SK-N-SH (cell line): ENCODE measurements at regions not wholly inside any gene's neighbourhood (a gene's known extent, or its start where the extent isn't known, plus 50 kb on each side); places are given as distances from the start of the nearest gene placed in this dataset.

Experiments used
- CTCF ChIA-PET: fragments of 300-600, 350-600 bp; formaldehyde crosslinking; extraction: SDS; loops from one replicate; lab custom pipeline; 2021; lab: Yijun Ruan, JAX
- POLR2A ChIA-PET: fragments of 350-600 bp; sonication (Branson Sonifier 250); formaldehyde crosslinking; extraction: SDS; loops from one replicate; lab custom pipeline; 2020; ENCODE audit warnings: antibody characterized with exemption, inconsistent platforms; lab: Yijun Ruan, JAX
- DNase-seq: peaks from one replicate; pipeline ENCODE4 v3.0.0; 2012
- H2AFZ ChIP-seq: fragments of 200-600 bp; sonication (generic); 2 replicates; pipeline ENCODE4 v1.8.1; 2016; ENCODE audit warnings: antibody characterized with exemption, mild to moderate bottlenecking, low read depth
- H3F3A ChIP-seq: fragments of 200-600 bp; sonication (generic); replicated peaks from 2 replicates; pipeline ENCODE3; 2016; ENCODE audit warnings: antibody characterized with exemption, mild to moderate bottlenecking; ENCODE audit not compliant: insufficient read depth
- H3K27ac ChIP-seq, 2 experiments: fragments of 200-500 bp in 1 of 2; fragments of 200-600 bp in 1 of 2; sonication (Bioruptor generic) in 1 of 2; sonication (generic), shearing (Covaris generic) in 1 of 2; 2 replicates each; pipeline versions ENCODE4 v1.5.1 to v1.6.1; 2014 to 2016; ENCODE audit warnings: low read depth in 2 of 2, inconsistent platforms in 1 of 2, low read length in 1 of 2, mild to moderate bottlenecking in 1 of 2, mixed read lengths in 1 of 2
- H3K27me3 ChIP-seq: fragments of 200-600 bp; sonication (generic), shearing (Covaris generic); 2 replicates; pipeline ENCODE4 v1.6.1; 2016; ENCODE audit warnings: mixed run types; ENCODE audit not compliant: insufficient read depth
- H3K36me3 ChIP-seq, 2 experiments: fragments of 200-500 bp in 1 of 2; fragments of 200-600 bp in 1 of 2; sonication (Bioruptor generic) in 1 of 2; sonication (generic) in 1 of 2; replicated peaks in 1 of 2; 2 replicates each; pipeline versions ENCODE3 to v1.5.1; 2014 to 2016; ENCODE audit warnings: low read length in 1 of 2, mild to moderate bottlenecking in 1 of 2; ENCODE audit not compliant: insufficient read depth in 2 of 2, control insufficient read depth in 1 of 2
- H3K4me1 ChIP-seq, 2 experiments: fragments of 200-500 bp in 1 of 2; fragments of 200-600 bp in 1 of 2; sonication (Bioruptor generic) in 1 of 2; sonication (generic), shearing (Covaris generic) in 1 of 2; 2 replicates each; pipeline versions ENCODE4 v1.5.1 to v1.6.1; 2014 to 2016; ENCODE audit warnings: low read depth in 1 of 2, low read length in 1 of 2, mixed run types in 1 of 2; ENCODE audit not compliant: insufficient read depth in 2 of 2, control insufficient read depth in 1 of 2
- H3K4me2 ChIP-seq: fragments of 200-600 bp; sonication (generic), shearing (Covaris generic); 2 replicates; pipeline ENCODE4 v1.6.1; 2017; ENCODE audit warnings: mixed run types
- H3K4me3 ChIP-seq, 2 experiments: fragments of 200-500 bp in 1 of 2; fragments of 200-600 bp in 1 of 2; sonication (Bioruptor generic) in 1 of 2; sonication (generic), shearing (Covaris generic) in 1 of 2; 2 replicates each; pipeline versions ENCODE4 v1.5.1 to v1.8.1; 2014 to 2016; ENCODE audit warnings: low read depth in 2 of 2, inconsistent platforms in 1 of 2, low read length in 1 of 2, mild to moderate bottlenecking in 1 of 2, mixed read lengths in 1 of 2, moderate library complexity in 1 of 2
- H3K79me2 ChIP-seq: fragments of 200-600 bp; sonication (generic); 2 replicates; pipeline ENCODE4 v1.8.1; 2017; ENCODE audit warnings: mild to moderate bottlenecking; ENCODE audit not compliant: insufficient read depth
- H3K9ac ChIP-seq: fragments of 200-600 bp; sonication (generic); 2 replicates; pipeline ENCODE4 v1.6.1; 2017; ENCODE audit warnings: mixed run types
- H3K9me2 ChIP-seq: fragments of 200-600 bp; sonication (generic); 2 replicates; pipeline ENCODE4 v1.6.1; 2017; ENCODE audit warnings: mixed run types
- H3K9me3 ChIP-seq: fragments of 200-600 bp; sonication (generic); 2 replicates; pipeline ENCODE4 v1.6.1; 2017; ENCODE audit warnings: mixed run types, mild to moderate bottlenecking, moderate library complexity
- H4K20me1 ChIP-seq: fragments of 200-600 bp; sonication (generic); 2 replicates; pipeline ENCODE4 v1.6.1; 2017; ENCODE audit warnings: mild to moderate bottlenecking, mixed run types; ENCODE audit not compliant: insufficient read depth
- EP300 ChIP-seq, 2 experiments: IDR thresholded peaks; 2 replicates each; pipeline versions ENCODE4 v1.4.0 to v1.6.1; 2012; ENCODE audit warnings: borderline replicate concordance in 1 of 2, low read depth in 1 of 2, low read length in 1 of 2
- EZH2phosphoT487 ChIP-seq: fragments of 200-600 bp; sonication (generic); IDR thresholded peaks from 2 replicates; pipeline ENCODE4 v1.6.1; 2017; ENCODE audit warnings: low read depth, mixed run types, mild to moderate bottlenecking, antibody characterized with exemption, moderate library complexity, borderline replicate concordance
- FOSL2 ChIP-seq: IDR thresholded peaks from 2 replicates; pipeline ENCODE4 v1.4.0; 2012; ENCODE audit warnings: low read depth, mild to moderate bottlenecking, moderate library complexity, borderline replicate concordance
- FOXM1 ChIP-seq: IDR thresholded peaks from 2 replicates; pipeline ENCODE4 v1.4.0; 2012; ENCODE audit warnings: low read depth, mild to moderate bottlenecking
- GABPA ChIP-seq: IDR thresholded peaks from 2 replicates; pipeline ENCODE4 v1.4.0; 2012; ENCODE audit warnings: low read depth, mild to moderate bottlenecking
- GATA2 ChIP-seq: sonication (generic); formaldehyde crosslinking; IDR thresholded peaks from 2 replicates; pipeline ENCODE4 v1.5.0; 2020; ENCODE audit warnings: mild to moderate bottlenecking, missing genetic modification reagents
- JUND ChIP-seq: IDR thresholded peaks from 2 replicates; pipeline ENCODE4 v1.4.0; 2012
- MXI1 ChIP-seq: IDR thresholded peaks from 2 replicates; pipeline ENCODE4 v1.6.1; 2012; ENCODE audit warnings: mild to moderate bottlenecking, low read depth, low read length, improper control_type of control experiment
- NFIC ChIP-seq: IDR thresholded peaks from 2 replicates; pipeline ENCODE4 v1.4.0; 2012; ENCODE audit warnings: borderline replicate concordance
- NRF1 ChIP-seq: IDR thresholded peaks from 2 replicates; pipeline ENCODE4 v1.6.1; 2012; ENCODE audit warnings: low read depth, mild to moderate bottlenecking, low read length
- RAD21 ChIP-seq: IDR thresholded peaks from 2 replicates; pipeline ENCODE4 v1.6.1; 2012; ENCODE audit warnings: mild to moderate bottlenecking, low read length
- RCOR1 ChIP-seq: fragments of 150-350 bp; IDR thresholded peaks from 2 replicates; pipeline ENCODE4 v1.6.1; 2017; ENCODE audit warnings: antibody characterized with exemption, low read length
- RXRA ChIP-seq: IDR thresholded peaks from 2 replicates; pipeline ENCODE4 v1.4.0; 2012; ENCODE audit warnings: low read depth, mild to moderate bottlenecking, borderline replicate concordance
- TCF12 ChIP-seq: IDR thresholded peaks from 2 replicates; pipeline ENCODE4 v1.4.0; 2012
- TEAD4 ChIP-seq: IDR thresholded peaks from 2 replicates; pipeline ENCODE4 v1.4.0; 2012; ENCODE audit warnings: mild to moderate bottlenecking, borderline replicate concordance; ENCODE audit not compliant: insufficient read depth
- YY1 ChIP-seq: IDR thresholded peaks from 2 replicates; pipeline ENCODE4 v1.4.0; 2012; ENCODE audit warnings: low read depth, mild to moderate bottlenecking
- WGBS: methylation state at CpG from one replicate; pipeline ENCODE4 v1.1.6; 2017; ENCODE audit warnings: low lambda C conversion rate; 5-methylcytosine and 5-hydroxymethylcytosine counted together
- TF ChIP-seq, protein P1 (sequence below): IDR thresholded peaks from 2 replicates; pipeline ENCODE4 v1.4.0; 2012; ENCODE audit warnings: low read depth, borderline replicate concordance
- TF ChIP-seq, protein P2 (sequence below): fragments of 150-350 bp; IDR thresholded peaks from 2 replicates; pipeline ENCODE4 v1.6.1; 2016; ENCODE audit warnings: mild to moderate bottlenecking, low read depth, low read length
- TF ChIP-seq, protein P3 (sequence below): IDR thresholded peaks from 2 replicates; pipeline ENCODE4; 2012
- TF ChIP-seq, protein P4 (sequence below): IDR thresholded peaks from 2 replicates; pipeline ENCODE4 v1.4.0; 2012; ENCODE audit warnings: low read depth

DNA sequence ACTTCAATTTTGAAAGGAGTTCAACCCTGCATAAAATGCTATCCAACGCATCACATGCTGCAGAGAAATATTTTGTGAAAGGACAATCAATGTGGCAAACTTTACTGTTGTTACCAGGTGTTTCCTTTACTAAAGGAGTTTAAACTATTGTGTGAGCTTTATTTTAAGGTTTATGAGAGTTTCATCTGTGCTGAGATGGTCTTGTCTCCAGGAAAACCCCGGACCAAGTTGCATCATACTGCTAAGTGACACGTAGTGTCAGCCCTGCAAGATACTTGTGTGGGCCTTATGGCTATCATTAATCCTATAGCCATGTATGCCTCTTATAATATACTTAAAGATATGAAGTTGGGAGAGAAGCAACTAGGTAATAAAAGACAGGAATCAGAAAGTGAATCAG is 94.5 kb upstream of the EPHA6 start:
- ChIA-PET POLR2A (no interaction called here), CTCF (no interaction called here)
- H4K20me1 ChIP-seq, result no peaks in the 10 kb centered on the region
- TF ChIP-seq, protein P1, sequence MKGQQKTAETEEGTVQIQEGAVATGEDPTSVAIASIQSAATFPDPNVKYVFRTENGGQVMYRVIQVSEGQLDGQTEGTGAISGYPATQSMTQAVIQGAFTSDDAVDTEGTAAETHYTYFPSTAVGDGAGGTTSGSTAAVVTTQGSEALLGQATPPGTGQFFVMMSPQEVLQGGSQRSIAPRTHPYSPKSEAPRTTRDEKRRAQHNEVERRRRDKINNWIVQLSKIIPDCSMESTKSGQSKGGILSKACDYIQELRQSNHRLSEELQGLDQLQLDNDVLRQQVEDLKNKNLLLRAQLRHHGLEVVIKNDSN, result no peak
- no peak overlapping the region for H3K4me2 ChIP-seq
- H2AFZ ChIP-seq, result no peak overlapping the region
- no peak overlapping the region for H3K27ac ChIP-seq
- no peaks in the 10 kb centered on the region for H3K9me2 ChIP-seq
- no peaks in the 10 kb centered on the region for H3K4me1 ChIP-seq
- H3F3A ChIP-seq, result no peaks in the 10 kb centered on the region
- no peaks in the 10 kb centered on the region for H3K79me2 ChIP-seq
- H3K4me3 ChIP-seq, result no peak overlapping the region
- WGBS, result 6% methylated on average over 3 of the region's 3 CpGs
- no peaks in the 10 kb centered on the region for H3K9me3 ChIP-seq
- no peaks in the 10 kb centered on the region for H3K27me3 ChIP-seq
- no peak for DNase-seq
- H3K9ac ChIP-seq, result no peak overlapping the region
- H3K36me3 ChIP-seq, result no peaks in the 10 kb centered on the region

DNA sequence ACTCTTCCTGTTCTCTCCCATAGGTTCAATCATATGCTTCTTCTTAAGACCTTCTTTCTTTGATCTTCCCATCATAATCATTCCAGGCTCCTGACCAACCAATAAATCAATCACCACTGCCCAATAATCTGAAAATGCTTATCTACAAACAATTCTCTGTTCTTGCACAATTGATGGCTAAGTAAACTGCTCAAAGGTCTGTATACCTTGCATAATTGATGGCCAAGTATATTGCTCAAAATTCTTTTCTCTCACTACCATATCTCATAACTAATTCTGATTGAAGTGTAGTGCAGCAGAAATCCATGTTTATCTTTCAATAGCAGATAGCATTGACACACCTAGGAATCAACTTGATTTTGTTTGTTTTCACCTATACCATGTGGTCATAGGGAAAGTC is 83.4 kb upstream of the EPHA6 start:
- H3K36me3 ChIP-seq, result no peaks in the 10 kb centered on the region
- H3K79me2 ChIP-seq, result no peaks in the 10 kb centered on the region
- no peak overlapping the region for H3K9ac ChIP-seq
- no peaks in the 10 kb centered on the region for H3K4me1 ChIP-seq
- DNase-seq, result no peak
- H4K20me1 ChIP-seq, result no peaks in the 10 kb centered on the region
- H3K4me3 ChIP-seq, result no peak overlapping the region
- POLR2A ChIA-PET, result no interaction called here
- H3K9me2 ChIP-seq, result no peaks in the 10 kb centered on the region
- no peak overlapping the region for H3K27ac ChIP-seq
- H2AFZ ChIP-seq, result no peak overlapping the region
- H3K4me2 ChIP-seq, result no peak overlapping the region
- H3K27me3 ChIP-seq, result no peaks in the 10 kb centered on the region
- H3F3A ChIP-seq, result no peaks in the 10 kb centered on the region
- no peak for TF ChIP-seq NRF1
- TF ChIP-seq, all 33 proteins: peak for 0
- CTCF ChIA-PET, result no interaction called here
- no peaks in the 10 kb centered on the region for H3K9me3 ChIP-seq

DNA sequence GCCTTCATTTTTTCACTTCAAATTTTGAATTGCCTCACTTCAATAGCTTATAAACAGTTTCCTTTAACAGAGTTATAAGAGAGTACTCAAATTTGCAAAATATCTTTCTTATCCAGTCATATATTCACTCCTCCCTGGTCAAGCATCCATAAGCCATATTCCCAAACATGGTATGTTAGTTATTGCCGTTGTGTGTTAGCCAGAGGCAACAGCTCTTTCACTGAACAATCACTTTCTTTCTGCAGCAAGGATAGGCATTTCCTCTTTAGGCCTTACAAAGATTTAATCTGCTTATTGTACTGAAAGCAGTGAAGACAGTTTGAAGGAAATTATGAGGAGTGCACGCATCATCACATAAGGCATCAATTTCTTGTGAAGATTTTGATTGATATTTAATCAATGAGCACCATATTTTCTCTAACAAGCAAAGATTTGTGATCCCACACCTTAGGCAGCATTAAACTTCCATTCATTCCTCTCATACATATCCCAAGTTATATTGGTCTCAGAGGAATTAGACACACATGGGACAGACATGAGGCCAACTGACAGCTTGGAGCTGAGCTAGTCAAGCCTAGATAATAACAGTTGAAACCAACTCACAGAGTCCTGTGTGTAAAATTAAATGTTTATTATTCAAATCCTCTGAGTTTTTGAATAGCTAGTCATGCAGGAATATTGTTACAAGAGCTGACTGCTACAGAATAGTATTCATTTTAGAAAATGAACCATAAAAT is 80.0 kb upstream of the EPHA6 start:
- POLR2A ChIA-PET, result no interaction called here
- Histone ChIP-seq H3K9ac (no peak overlapping the region), H3K79me2 (no peaks in the 10 kb centered on the region), H3K9me3 (no peaks in the 10 kb centered on the region), H3K4me3 (no peak overlapping the region)
- no peak for DNase-seq
- TF ChIP-seq TCF12 (no peak), EZH2phosphoT487 (no peak), RAD21 (no peak), MXI1 (no peak), FOSL2 (no peak), YY1 (no peak), NFIC (no peak), RXRA (no peak), EP300 (IDR thresholded peaks at IDR 0.05; ENCODE audit: borderline replicate concordance in 1 of 2, low read depth in 1 of 2, low read length in 1 of 2) (no peak), GABPA (no peak), JUND (no peak), NRF1 (no peak), GATA2 (CRISPR knock-in tag) (no peak), TEAD4 (no peak), RCOR1 (no peak), FOXM1 (no peak)
- TF ChIP-seq, protein P2, sequence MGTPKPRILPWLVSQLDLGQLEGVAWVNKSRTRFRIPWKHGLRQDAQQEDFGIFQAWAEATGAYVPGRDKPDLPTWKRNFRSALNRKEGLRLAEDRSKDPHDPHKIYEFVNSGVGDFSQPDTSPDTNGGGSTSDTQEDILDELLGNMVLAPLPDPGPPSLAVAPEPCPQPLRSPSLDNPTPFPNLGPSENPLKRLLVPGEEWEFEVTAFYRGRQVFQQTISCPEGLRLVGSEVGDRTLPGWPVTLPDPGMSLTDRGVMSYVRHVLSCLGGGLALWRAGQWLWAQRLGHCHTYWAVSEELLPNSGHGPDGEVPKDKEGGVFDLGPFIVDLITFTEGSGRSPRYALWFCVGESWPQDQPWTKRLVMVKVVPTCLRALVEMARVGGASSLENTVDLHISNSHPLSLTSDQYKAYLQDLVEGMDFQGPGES, result no peak
- TF ChIP-seq, protein P3, sequence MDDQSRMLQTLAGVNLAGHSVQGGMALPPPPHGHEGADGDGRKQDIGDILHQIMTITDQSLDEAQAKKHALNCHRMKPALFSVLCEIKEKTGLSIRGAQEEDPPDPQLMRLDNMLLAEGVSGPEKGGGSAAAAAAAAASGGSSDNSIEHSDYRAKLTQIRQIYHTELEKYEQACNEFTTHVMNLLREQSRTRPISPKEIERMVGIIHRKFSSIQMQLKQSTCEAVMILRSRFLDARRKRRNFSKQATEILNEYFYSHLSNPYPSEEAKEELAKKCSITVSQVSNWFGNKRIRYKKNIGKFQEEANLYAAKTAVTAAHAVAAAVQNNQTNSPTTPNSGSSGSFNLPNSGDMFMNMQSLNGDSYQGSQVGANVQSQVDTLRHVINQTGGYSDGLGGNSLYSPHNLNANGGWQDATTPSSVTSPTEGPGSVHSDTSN, result no peak
- TF ChIP-seq, protein P4, sequence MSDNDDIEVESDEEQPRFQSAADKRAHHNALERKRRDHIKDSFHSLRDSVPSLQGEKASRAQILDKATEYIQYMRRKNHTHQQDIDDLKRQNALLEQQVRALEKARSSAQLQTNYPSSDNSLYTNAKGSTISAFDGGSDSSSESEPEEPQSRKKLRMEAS, result no peak
- TF ChIP-seq, protein P1, result no peak
- TF ChIP-seq, all 33 proteins: peak for 0
- Histone ChIP-seq H4K20me1 (no peaks in the 10 kb centered on the region), H3K9me2 (no peaks in the 10 kb centered on the region), H2AFZ (no peak overlapping the region), H3K36me3 (no peaks in the 10 kb centered on the region), H3K27me3 (no peaks in the 10 kb centered on the region), H3F3A (no peaks in the 10 kb centered on the region), H3K27ac (no peak overlapping the region), H3K4me1 (no peaks in the 10 kb centered on the region), H3K4me2 (no peak overlapping the region)
- CTCF ChIA-PET, result no interaction called here
- 0% methylated on average over 2 of the region's 2 CpGs for WGBS
